Thyroid gland (tissue), 4 donors: ENCODE measurements at regions not wholly inside any gene's neighbourhood (a gene's known extent, or its start where the extent isn't known, plus 50 kb on each side); places are given as distances from the start of the nearest gene placed in this dataset.

Source experiments
- CTCF ChIP-seq, 6 experiments: fragments of 200-600 bp in 3 of 6; fragments of 450-650 bp in 3 of 6; sonication (generic) in 3 of 6; IDR thresholded peaks; one replicate each; pipeline ENCODE4 v1.5.1; 2016 to 2019; ENCODE audit warnings: antibody characterized with exemption in 6 of 6, mild to moderate bottlenecking in 2 of 6, inconsistent platforms in 1 of 6, moderate library complexity in 1 of 6
- POLR2A ChIP-seq, 2 donors: fragments of 450-650 bp; IDR thresholded peaks; one replicate each; pipeline ENCODE4 v1.6.1; 2017; ENCODE audit warnings: antibody characterized with exemption in 2 of 2, mild to moderate bottlenecking in 2 of 2, moderate library complexity in 1 of 2

- TF ChIP-seq CTCF (IDR thresholded peaks at IDR 0.05): no peak
- no peak for TF ChIP-seq POLR2A (IDR thresholded peaks at IDR 0.05)
These were observed 89.4 kb downstream of the FTHL17 start for GRCh38 chrX:30982467-30982866.
